Peyer's patch (tissue), 4 donors: ENCODE measurements at regions not wholly inside any gene's neighbourhood (a gene's known extent, or its start where the extent isn't known, plus 50 kb on each side); places are given as distances from the start of the nearest gene placed in this dataset.

Source experiments
- POLR2A ChIP-seq, 2 donors: fragments of 450-650 bp; IDR thresholded peaks; one replicate each; pipeline ENCODE4 v1.5.1; 2017; ENCODE audit warnings: antibody characterized with exemption in 2 of 2, mild to moderate bottlenecking in 2 of 2, moderate library complexity in 2 of 2
- TF ChIP-seq, protein P1 (sequence below), 6 experiments: fragments of 450-650 bp in 4 of 6; fragments of 200-600 bp in 2 of 6; sonication (generic) in 1 of 6; IDR thresholded peaks; one replicate each; pipeline ENCODE4 v1.5.1; 2017 to 2019; ENCODE audit warnings: antibody characterized with exemption in 6 of 6, mild to moderate bottlenecking in 3 of 6, moderate library complexity in 1 of 6

DNA sequence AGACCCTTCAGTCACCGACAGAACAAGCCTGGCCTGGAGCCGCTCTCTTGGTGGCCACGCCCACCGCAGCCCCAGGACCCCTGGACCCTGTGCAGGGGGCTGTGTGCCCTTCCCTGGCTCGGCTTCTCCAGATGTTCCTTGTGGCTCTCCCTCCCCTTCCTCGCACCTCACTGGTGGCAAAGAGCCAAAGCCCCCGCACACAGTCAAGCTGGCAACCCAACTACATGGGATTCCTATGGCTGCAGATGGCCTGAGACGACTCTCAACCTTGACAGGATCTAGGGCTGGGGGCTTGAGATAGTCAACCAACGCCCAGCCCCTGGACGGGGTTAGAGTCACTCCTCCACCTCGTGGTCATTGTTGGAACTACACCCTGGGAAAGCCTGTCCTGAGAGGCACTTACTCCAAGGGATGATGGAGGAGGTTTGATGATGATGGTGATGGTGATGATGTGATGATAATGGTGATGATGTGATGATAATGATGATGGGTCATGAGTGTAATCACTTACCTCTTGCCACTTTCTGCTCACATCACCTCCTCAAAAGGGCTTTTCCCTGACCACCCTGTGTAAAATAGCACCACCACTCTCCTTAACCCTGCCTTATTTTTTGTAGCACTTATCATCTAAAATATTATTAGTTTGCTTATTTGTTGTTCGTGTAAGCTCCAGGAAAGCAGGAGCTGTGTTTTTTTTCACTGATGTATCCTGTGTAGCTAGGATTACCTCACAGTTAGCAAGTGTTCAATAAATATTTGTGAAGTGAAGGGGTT lies 278.4 kb downstream of the LRFN2 start:
- TF ChIP-seq, protein P1, sequence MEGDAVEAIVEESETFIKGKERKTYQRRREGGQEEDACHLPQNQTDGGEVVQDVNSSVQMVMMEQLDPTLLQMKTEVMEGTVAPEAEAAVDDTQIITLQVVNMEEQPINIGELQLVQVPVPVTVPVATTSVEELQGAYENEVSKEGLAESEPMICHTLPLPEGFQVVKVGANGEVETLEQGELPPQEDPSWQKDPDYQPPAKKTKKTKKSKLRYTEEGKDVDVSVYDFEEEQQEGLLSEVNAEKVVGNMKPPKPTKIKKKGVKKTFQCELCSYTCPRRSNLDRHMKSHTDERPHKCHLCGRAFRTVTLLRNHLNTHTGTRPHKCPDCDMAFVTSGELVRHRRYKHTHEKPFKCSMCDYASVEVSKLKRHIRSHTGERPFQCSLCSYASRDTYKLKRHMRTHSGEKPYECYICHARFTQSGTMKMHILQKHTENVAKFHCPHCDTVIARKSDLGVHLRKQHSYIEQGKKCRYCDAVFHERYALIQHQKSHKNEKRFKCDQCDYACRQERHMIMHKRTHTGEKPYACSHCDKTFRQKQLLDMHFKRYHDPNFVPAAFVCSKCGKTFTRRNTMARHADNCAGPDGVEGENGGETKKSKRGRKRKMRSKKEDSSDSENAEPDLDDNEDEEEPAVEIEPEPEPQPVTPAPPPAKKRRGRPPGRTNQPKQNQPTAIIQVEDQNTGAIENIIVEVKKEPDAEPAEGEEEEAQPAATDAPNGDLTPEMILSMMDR (IDR thresholded peaks at IDR 0.05), result peak in 5 of 6 experiments; percentile 27 to 86 (median 84)
- no peak for TF ChIP-seq POLR2A (IDR thresholded peaks at IDR 0.05)
